HG02678 (cell line): ENCODE measurements at regions not wholly inside any gene's neighbourhood (a gene's known extent, or its start where the extent isn't known, plus 50 kb on each side); places are given as distances from the start of the nearest gene placed in this dataset.
"Not testable (repeated sequence)": the region's sequence is repeated elsewhere in the genome, so short reads cannot be mapped to it uniquely, and the experiment has no call there.

Experiments
- ATAC-seq: cut with Tn5 transposase; IDR thresholded peaks from one replicate; pipeline ENCODE4 v1.9.1; 2021; ENCODE audit warnings: mild to moderate bottlenecking, moderate library complexity; ENCODE audit not compliant: unreplicated experiment

DNA sequence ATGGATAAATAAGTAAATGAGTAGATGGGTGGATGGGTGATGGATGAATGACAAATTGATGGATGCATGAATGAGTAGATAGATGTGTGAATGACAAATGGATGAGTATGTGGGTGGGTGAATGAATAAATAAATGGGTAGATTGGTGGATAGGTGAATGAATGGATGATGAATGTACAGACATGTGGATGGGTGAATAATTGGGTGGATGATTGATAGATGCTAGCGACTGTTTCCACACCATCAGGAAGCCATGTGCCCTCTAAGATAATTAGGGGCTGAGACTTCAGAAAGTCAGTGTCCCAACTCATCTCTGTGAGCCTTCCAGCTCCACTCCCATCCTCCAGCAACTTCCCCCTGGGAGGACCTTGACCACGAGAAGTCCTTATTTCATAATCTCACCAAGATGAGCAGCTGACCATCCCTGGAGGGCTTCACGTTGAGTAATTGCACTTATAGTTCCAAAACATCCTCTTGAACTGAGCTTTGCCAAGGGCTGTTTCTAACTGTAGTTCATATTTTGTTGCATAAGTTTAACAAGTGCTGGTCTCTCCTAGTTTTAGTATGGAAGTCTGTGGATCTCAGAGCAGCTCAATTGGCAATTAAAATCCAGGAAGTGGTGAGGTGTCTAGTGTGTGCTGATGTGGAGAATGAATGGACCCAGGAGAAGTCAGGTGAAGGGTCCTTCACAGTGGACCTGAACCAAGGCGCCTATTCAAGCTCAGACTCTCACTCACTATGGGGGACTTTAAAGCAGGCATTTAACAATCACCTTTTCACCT lies 295.7 kb downstream of the ADGRD1 start:
- no peak for ATAC-seq

- no peak for ATAC-seq
Observed at GRCh38 chr12:131250028-131250950, 296.6 kb downstream of the ADGRD1 start.

GRCh38 chr12:131250951-131251315 lies 297.2 kb downstream of the ADGRD1 start:
- no peak for ATAC-seq

DNA sequence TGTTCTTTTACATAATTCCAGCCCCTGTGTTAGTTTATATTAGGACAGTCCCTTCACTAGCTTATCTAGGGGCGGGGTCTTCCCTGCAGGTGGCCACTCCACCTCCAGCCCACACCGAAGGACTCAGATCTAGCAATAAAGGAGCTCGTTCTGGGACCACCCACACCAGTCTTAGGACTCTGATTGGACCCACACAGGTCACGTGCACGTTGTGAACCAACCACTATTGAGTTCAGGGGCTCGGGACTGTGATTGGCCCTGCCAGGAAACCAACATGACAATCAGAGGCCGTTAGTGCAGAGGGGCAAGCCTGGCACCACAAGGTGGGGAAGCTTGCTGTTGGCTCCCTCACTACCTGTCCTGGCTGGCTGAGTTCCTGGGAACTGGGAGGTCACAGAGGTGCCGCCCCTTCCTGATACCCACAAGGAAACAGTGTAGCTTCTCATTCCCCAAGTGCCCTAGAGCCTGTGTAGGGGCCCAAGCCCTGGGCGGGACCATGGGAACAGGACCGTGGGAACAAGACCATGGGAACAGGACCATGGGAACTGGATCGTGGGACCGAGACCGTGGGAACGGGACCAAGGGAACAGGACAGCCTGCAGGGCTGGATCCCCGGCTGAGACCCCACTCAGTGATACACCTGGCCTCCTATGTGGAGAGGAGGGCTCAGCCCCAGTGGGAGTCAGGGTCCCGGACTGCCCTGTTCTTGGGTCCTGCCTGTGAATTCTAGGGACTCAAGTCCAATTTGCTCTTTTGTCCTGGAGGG lies 297.8 kb downstream of the ADGRD1 start:
- no peak for ATAC-seq

DNA sequence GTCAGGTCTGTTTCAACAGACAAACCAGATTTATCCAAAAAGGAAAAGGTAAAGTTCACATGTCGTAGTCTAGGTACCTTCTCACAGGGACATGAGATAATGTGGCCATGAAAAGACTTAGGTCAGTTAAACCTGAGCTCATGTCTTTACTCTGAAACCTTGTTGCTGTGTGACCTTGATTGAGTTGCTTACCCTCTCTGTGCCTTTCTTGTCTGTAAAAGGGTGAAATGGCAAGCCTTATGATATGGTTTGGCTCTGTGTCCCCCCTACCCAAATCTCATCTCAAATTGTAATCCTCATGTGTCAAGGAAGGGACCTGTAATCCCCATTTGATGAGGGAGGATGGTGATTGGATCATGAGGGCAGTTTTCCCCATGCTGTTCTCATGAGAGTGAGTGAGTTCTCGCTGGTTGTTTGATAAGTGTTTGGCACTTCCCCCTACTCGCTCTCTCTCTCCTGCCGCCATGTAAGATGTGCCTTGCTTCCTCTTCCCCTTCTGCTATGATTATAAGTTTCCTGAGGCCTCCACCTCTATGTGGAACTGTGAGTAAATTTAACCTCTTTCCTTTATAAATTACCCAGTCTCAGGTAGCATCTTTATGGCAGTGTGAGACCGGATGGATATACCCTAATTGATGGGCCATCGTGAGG lies 299.8 kb downstream of the ADGRD1 start:
- ATAC-seq: no peak

- no peak for ATAC-seq
Observed at GRCh38 chr12:131254374-131254773, 300.7 kb downstream of the ADGRD1 start.

DNA sequence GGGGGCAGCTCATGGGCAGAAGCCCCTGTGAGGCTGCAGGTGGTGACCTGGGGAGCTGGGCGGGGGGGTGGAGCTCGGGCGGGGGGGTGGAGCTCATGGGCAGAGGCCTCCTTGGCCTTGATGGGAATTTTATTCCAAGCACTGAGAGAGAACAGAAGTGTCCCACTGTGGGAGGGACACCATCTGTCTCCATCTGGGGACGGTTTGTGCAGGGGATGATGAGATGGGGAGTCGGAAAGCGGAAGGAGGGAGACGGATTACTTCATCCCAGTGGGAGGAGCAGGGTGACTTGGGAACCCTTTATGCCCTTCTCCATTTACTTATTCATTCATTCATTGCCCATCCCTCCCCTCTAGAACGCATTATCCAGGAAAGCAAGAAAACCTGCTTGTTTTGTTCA lies 304.7 kb downstream of the ADGRD1 start:
- ATAC-seq: no peak

DNA sequence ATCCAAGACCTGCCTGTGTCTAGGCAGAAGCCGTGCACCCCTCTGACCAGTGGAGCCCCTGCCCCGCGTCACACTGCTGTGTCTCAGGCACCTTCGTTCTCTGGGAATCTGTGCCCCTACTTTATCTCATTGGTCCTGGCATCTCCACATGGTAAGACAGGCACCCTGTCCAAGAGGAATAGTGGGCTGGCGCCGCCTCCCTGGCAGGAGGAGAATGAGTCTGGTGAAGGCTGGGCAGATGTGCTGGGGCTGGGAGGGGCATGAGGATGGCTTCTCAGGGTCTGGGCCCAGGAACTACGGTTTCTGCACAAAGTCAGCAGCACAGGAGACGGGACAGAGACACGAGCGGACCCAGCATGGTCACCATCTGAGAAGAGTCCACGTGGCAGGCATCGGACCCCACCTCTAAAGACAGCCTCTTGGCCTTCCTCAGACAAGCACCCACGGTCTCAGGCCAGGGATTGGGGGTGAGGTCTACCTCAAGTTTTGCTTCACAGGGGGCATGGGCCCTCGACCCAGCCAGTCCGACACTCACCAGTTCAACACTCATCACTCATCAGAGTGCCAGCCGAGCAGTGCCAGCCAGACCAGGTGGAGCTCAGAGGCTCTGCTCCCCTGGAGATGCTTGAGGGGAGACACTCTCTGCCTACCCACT lies 306.7 kb downstream of the ADGRD1 start:
- no peak for ATAC-seq

DNA sequence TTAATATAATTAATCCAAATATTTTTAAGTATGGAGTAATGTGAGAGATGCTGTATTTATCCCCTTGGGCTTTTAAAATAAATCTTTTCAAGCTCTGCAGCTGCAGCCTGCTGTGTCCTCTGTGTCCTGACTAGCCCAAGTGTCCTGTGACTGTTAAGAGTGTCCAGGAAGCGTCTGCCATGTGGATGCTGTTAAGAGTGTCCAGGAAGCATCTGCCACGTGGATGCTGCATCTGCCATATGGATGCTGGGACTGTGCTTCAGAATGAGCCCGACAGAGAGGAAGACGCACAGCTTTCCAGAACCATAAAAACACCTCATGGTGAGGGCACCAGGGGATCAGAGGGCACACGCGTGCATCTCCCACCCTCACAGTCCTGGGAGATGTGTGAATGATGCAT lies 307.2 kb downstream of the ADGRD1 start:
- ATAC-seq: no peak

DNA sequence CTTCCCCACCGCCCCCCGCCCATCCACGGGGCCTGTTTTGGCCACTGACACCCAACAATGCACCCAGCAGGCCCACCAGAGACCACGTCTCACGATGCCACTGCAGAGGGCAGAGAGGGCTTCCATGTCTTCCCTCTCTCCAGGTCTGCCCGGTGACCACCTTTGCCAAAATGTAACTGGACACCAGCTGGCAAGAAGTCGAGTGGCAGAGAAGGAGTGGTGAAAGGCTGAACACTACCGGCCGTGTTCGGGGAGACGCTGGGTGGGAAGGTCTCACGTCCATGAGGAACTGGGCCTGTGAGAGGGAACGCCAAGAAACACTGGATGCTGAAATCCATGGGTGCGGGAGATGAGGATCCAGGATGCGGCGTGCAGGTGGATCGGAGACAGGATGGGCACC lies 308.2 kb downstream of the ADGRD1 start:
- ATAC-seq: no peak

GRCh38 chr12:131263626-131264025 lies 309.9 kb downstream of the ADGRD1 start:
- no peak for ATAC-seq

GRCh38 chr12:131264635-131265034 lies 310.9 kb downstream of the ADGRD1 start:
- no peak for ATAC-seq

- no peak for ATAC-seq
Observed at GRCh38 chr12:131266591-131267467, 313.1 kb downstream of the ADGRD1 start.

DNA sequence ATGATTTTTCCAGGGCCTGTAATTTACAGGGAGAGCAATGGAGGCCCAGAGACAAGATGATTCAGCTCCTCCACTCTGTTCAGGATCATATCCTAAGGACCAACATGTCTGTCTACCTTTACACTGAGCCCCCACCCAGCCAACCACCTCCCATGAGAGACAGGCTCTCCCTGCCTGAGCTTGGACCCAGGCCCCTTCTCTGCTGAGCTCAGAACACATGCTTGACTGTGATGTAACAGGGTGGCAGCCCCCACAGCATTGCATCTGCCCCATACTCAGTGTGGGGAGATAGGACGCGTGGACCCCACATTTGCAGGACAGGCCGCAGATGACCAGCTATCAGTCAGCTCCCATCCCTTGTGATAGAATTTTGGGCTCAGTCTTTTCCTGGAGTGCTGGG lies 313.9 kb downstream of the ADGRD1 start:
- no peak for ATAC-seq

DNA sequence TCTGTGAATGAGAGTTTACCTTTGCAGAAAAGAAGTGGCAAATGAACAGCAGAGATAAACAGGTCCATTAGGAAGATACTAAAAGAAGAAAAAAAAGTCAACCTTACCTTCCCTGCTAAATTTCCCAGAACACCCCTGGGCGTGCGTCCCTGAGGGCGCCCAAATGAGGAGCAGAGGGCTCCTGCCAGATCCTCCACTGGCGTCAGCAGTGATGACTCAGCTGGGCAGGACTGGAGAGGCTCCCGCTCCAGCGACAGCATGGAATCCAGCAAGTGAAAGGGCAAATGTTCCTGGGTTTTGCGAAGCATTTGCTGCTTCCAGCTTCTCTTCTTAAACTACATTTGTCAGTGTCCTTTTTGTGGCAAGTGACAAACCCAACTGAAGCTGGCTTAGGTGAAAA lies 314.4 kb downstream of the ADGRD1 start:
- ATAC-seq: not testable (repeated sequence)

- ATAC-seq: not testable (repeated sequence)
Observed at GRCh38 chr12:131268571-131268970, 314.9 kb downstream of the ADGRD1 start.

DNA sequence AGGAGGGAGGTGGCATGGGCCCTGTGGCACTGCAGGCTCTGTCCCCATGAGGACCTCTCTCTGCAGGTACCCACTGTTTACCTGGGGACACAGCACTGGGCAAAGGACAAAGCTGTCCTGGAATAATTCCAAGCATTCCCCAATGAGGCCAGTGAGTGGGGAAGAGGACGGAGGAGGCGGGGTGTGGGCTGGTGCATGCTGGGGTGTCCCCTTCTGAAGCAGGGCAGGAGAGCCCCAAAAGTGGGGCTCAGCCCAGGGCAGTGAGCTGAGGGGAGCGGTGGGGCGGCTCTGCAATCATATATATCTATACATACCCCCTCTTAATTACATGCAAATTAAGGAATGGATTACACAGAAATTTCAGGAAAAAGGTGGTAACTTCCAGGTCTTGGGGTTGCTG lies 315.8 kb downstream of the ADGRD1 start:
- no peak for ATAC-seq

DNA sequence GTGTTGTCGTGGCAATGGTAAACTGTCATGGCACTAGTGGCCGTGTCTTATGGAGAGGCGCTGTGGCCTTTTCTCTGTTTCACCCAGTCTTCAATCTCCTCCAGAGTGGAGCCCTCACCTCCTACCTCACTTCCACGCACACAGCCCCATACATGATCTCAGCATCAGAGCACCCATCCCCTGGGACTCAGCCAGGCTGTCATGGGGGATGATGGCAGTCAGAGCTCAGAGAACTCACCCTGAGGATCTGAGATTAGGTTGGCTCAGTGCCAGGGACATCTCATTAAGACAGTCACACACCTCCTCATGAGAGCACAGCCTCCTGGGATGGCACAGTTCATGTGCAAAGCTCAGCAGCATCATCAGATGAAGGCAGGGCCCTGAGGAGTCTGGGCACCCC lies 316.3 kb downstream of the ADGRD1 start:
- ATAC-seq: not testable (repeated sequence)

- no peak for ATAC-seq
Observed at GRCh38 chr12:131271724-131272123, 318.0 kb downstream of the ADGRD1 start.
